Type B pancreatic cell (in vitro differentiated cells): ENCODE measurements at regions not wholly inside any gene's neighbourhood (a gene's known extent, or its start where the extent isn't known, plus 50 kb on each side); places are given as distances from the start of the nearest gene placed in this dataset.
"Not testable (repeated sequence)": the region's sequence is repeated elsewhere in the genome, so short reads cannot be mapped to it uniquely, and the experiment has no call there.

Source experiments
- DNase-seq: peaks from one replicate; pipeline ENCODE4 v3.0.0; 2021; ENCODE audit warnings: mixed read lengths; ENCODE audit not compliant: unreplicated experiment; ENCODE audit errors: extremely low spot score
- H3K27ac Mint-ChIP-seq: 2 replicates; pipeline ENCODE4 v1.8.0; 2021; ENCODE audit warnings: mild to moderate bottlenecking, mixed read lengths
- H3K27me3 Mint-ChIP-seq: 2 replicates; pipeline ENCODE4 v1.8.0; 2021; ENCODE audit warnings: mixed read lengths
- H3K36me3 Mint-ChIP-seq: 2 replicates; pipeline ENCODE4 v1.8.0; 2021; ENCODE audit warnings: mixed read lengths
- H3K4me1 Mint-ChIP-seq: one replicate; pipeline ENCODE4 v1.8.0; 2021; ENCODE audit warnings: mixed read lengths; ENCODE audit not compliant: unreplicated experiment
- H3K4me3 Mint-ChIP-seq: 2 replicates; pipeline ENCODE4 v1.8.0; 2021; ENCODE audit warnings: mild to moderate bottlenecking, mixed read lengths
- H3K9me3 Mint-ChIP-seq: 2 replicates; pipeline ENCODE4 v1.8.0; 2021; ENCODE audit warnings: mixed read lengths
- TF ChIP-seq, protein P1 (sequence below): fragments of 200-600 bp; sonication (generic); conservative IDR thresholded peaks from 2 replicates; pipeline ENCODE4 v1.5.0; 2021; ENCODE audit warnings: antibody characterized with exemption, mild to moderate bottlenecking

DNA sequence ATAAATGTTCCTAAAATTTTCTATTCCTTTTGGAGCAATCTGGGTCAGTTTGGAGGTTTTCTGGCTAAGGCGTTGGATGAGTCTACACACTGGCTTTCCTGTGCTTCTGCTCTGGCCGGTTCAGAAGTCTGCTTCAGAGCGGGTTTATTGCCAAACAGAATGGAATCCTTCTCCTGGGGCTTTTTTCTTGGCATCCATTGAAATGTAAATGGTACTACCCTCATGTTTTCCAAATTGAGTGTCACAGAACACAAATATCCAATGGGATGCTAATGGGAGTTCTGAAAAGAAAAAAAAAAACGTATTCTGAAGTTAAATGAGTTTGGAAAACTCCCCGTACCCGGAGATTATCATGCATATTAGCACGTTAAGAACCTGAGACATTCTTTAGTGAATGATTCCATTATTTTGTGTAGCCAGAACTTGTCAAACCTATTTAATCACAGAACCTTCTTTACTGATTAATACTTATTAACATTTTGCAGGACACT, 930.3 kb downstream of the QKI start:
- Mint-ChIP-seq H3K9me3 (no peaks in the 10 kb centered on the region), H3K36me3 (no peaks in the 10 kb centered on the region), H3K27me3 (peaks cover 6% of the 10 kb centered on the region), H3K4me3 (no peak overlapping the region), H3K27ac (no peak overlapping the region), H3K4me1 (no peaks in the 10 kb centered on the region)
- TF ChIP-seq, protein P1, sequence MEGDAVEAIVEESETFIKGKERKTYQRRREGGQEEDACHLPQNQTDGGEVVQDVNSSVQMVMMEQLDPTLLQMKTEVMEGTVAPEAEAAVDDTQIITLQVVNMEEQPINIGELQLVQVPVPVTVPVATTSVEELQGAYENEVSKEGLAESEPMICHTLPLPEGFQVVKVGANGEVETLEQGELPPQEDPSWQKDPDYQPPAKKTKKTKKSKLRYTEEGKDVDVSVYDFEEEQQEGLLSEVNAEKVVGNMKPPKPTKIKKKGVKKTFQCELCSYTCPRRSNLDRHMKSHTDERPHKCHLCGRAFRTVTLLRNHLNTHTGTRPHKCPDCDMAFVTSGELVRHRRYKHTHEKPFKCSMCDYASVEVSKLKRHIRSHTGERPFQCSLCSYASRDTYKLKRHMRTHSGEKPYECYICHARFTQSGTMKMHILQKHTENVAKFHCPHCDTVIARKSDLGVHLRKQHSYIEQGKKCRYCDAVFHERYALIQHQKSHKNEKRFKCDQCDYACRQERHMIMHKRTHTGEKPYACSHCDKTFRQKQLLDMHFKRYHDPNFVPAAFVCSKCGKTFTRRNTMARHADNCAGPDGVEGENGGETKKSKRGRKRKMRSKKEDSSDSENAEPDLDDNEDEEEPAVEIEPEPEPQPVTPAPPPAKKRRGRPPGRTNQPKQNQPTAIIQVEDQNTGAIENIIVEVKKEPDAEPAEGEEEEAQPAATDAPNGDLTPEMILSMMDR, result no peak
- DNase-seq, result no peak

DNA sequence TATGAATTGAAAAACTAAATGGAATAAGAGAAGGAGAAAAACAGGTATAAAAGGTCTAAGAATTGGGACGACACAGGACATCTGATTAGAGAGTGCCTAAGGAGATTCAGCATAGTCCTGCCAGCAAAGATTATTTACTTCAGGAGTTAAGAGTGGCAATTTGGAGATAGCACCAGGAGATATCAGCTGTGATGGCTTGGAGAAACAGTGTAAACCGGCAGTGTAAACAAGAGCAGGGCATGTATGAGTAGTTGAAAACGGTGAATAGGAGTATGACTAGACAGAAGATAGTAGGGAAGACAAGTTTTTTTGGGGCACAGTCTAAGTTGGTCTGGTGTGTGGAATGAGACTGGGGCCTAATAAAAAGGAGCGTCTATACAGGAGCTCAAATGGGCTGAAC, 924.9 kb downstream of the QKI start:
- not testable (repeated sequence) for H3K27ac Mint-ChIP-seq, H3K36me3 Mint-ChIP-seq, H3K27me3 Mint-ChIP-seq, DNase-seq, H3K4me1 Mint-ChIP-seq, H3K4me3 Mint-ChIP-seq, H3K9me3 Mint-ChIP-seq

DNA sequence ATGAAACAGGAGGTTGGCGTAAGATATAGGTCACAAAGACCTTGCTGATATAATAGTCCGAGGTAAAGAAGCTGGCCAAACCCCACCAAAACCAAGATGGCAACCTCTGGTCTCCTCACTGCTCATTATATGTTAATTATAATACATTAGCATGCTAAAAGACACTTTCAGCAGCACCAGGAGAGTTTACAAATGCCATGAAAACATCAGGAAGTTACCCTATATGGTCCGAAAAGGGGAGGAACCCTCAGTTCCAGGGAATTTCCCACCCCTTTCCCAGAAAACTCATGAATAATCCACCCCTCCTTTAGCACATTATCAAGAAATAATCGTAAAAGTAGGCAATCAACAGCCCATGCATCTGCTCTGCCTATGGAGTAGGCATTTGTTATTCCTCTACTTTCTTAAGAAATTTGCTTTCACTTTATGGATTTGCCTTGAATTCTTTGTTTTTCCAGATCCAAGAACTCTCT, 923.4 kb downstream of the QKI start:
- TF ChIP-seq, protein P1, result no peak
- Mint-ChIP-seq H3K4me1 (no peaks in the 10 kb centered on the region), H3K4me3 (no peak overlapping the region), H3K27me3 (no peaks in the 10 kb centered on the region), H3K27ac (no peak overlapping the region), H3K36me3 (no peaks in the 10 kb centered on the region), H3K9me3 (no peaks in the 10 kb centered on the region)
- DNase-seq, result no peak

DNA sequence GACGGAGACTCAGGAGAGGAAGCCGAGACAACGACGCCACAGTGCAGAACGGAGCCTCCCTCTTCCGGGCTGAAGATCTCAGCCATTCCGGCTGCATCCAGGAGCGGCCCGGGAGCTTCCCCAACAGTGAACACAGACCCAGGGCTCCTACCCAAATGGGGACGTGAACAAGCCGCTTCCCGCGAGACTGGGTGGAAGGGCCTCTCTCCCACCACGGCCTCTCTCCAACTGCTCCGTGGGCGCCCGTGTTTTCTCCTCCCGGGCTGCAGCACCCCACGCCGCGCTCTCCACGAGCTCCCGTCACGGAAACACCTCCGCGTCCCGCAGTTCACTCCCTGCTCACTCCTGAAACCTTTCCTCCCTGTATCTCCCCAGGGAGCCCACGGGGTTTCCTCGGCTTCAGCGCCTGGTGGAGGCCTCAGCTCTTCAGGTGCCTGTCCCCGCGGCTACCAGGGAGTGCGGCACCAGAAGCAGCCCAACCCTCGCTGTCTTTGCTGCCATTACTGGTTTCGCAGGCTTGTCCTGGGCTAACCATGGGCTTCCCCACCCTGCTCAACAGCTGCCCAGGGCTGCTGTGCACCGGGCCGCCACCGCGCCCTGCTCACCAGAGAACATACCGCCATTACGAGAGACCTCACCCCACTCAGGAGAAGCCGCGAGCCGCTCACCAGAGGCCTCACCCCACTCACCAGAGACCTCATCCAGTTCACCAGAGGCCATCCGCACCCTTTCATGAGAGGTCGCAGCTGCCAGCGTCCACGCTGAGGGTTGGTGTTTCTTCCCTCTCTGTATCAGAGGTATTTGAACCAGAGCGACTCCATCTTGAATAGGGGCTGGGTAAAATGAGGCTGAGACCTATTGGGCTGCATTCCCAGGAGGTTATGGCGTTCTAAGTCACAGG, 922.8 kb downstream of the QKI start:
- Mint-ChIP-seq H3K4me3 (no peak overlapping the region), H3K4me1 (no peaks in the 10 kb centered on the region), H3K36me3 (no peaks in the 10 kb centered on the region), H3K9me3 (no peaks in the 10 kb centered on the region), H3K27me3 (no peaks in the 10 kb centered on the region), H3K27ac (no peak overlapping the region)
- TF ChIP-seq, protein P1, result no peak
- DNase-seq, result no peak

DNA sequence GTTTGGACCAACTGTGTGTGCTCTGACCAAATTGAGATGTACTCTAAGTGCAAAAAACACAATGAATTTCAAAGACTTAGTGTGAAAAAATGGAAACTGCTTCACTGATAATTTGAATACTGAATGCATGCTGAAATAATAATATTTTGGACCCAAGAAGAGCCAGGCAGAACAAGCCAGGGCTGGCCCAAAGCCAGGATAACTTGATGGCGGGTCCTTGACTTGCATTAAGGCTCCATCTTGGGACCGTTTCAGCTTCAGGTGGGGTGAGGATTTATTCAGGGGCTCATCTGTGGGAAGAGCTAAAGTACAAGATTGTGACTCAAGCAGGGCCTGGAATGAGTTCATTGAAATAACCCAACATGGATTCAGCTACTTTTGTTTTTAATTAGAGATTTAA, 921.9 kb downstream of the QKI start:
- Mint-ChIP-seq H3K27me3 (no peaks in the 10 kb centered on the region), H3K4me3 (no peak overlapping the region), H3K9me3 (no peaks in the 10 kb centered on the region), H3K27ac (no peak overlapping the region), H3K36me3 (no peaks in the 10 kb centered on the region), H3K4me1 (no peaks in the 10 kb centered on the region)
- DNase-seq, result no peak
- TF ChIP-seq, protein P1, result no peak

DNA sequence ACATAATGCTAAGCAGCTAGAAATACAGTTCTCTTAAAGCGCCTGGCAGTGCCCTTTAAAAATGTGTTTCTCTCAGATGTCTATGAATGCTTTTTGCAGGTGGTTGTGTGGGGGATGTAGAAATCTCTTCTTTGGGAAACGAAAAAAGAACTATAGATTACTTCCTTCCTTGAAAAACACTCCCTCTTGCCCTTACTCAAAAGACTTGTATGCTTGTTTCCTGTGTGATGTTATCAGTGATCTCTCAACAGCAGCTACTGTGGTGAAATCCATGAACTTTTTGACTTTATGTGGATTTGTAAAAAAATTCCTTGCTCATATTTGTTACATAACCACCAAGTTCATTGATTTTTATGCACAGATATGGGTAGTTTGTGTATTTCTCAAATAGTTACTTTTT, 916.5 kb downstream of the QKI start:
- DNase-seq, result no peak
- Mint-ChIP-seq H3K36me3 (no peaks in the 10 kb centered on the region), H3K9me3 (no peaks in the 10 kb centered on the region), H3K27me3 (no peaks in the 10 kb centered on the region), H3K4me3 (no peak overlapping the region), H3K4me1 (peaks cover 3% of the 10 kb centered on the region), H3K27ac (no peak overlapping the region)
- TF ChIP-seq, protein P1, result no peak
